Breast epithelium (tissue), 3 donors: ENCODE measurements at regions not wholly inside any gene's neighbourhood (a gene's known extent, or its start where the extent isn't known, plus 50 kb on each side); places are given as distances from the start of the nearest gene placed in this dataset.

Experiments
- CTCF ChIP-seq, 3 donors: fragments of 450-650 bp; IDR thresholded peaks; one replicate each; pipeline ENCODE4 v1.5.1; 2016 to 2017; ENCODE audit warnings: antibody characterized with exemption in 3 of 3, mild to moderate bottlenecking in 3 of 3, moderate library complexity in 3 of 3
- POLR2A ChIP-seq: fragments of 450-650 bp; IDR thresholded peaks from one replicate; pipeline ENCODE4 v1.6.1; 2016; ENCODE audit warnings: antibody characterized with exemption, mild to moderate bottlenecking, moderate library complexity

- no peak for TF ChIP-seq CTCF (IDR thresholded peaks at IDR 0.05)
- TF ChIP-seq POLR2A = no peak
Measured at GRCh38 chr12:19941096-19941495, 427.2 kb upstream of the PDE3A start.
